Transverse colon (tissue), 4 donors: ENCODE measurements at regions not wholly inside any gene's neighbourhood (a gene's known extent, or its start where the extent isn't known, plus 50 kb on each side); places are given as distances from the start of the nearest gene placed in this dataset.

ENCODE experiments used
- EP300 ChIP-seq: sonication (generic); formaldehyde crosslinking; IDR thresholded peaks from one replicate; pipeline ENCODE4 v1.6.1; 2017; ENCODE audit warnings: antibody characterized with exemption, low read depth
- POLR2A ChIP-seq: fragments of 450-650 bp; IDR thresholded peaks from one replicate; pipeline ENCODE4 v1.6.1; 2016; ENCODE audit warnings: antibody characterized with exemption, mild to moderate bottlenecking, moderate library complexity
- POLR2AphosphoS5 ChIP-seq, 3 donors: sonication (generic); formaldehyde crosslinking; IDR thresholded peaks; one replicate each; pipeline ENCODE4 v1.6.1; 2016; ENCODE audit warnings: antibody characterized with exemption in 3 of 3
- TF ChIP-seq, protein P1 (sequence below), 5 experiments: fragments of 200-600 bp in 3 of 5; fragments of 450-650 bp in 2 of 5; sonication (generic) in 3 of 5; IDR thresholded peaks; 1 replicate in 2 of 5; 2 replicates in 3 of 5; pipeline ENCODE4 v1.5.1; 2016 to 2017; ENCODE audit warnings: antibody characterized with exemption in 5 of 5, inconsistent platforms in 3 of 5, mild to moderate bottlenecking in 2 of 5, moderate library complexity in 1 of 5

DNA sequence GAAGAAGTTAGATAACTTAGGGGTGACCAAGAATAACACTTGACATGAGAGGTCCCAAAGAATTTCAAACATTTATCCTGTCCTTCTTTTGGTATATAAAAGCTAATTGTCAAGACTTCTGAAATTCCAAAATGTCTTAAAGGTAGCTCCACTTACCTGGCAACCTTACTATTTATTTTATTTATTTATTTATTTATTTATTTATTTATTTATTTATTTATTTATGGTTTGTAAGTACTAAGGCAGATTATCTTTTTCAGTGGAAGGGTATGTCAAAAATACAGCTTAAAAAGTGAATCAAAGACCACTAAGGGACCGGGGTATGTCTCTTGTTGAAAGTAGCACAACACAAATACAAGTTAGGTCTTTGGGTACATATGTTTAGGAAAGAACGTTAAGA, 620.8 kb upstream of the B3GALT2 start:
- TF ChIP-seq POLR2A (no peak), POLR2AphosphoS5 (IDR thresholded peaks at IDR 0.05) (no peak), EP300 (no peak)
- TF ChIP-seq, protein P1, sequence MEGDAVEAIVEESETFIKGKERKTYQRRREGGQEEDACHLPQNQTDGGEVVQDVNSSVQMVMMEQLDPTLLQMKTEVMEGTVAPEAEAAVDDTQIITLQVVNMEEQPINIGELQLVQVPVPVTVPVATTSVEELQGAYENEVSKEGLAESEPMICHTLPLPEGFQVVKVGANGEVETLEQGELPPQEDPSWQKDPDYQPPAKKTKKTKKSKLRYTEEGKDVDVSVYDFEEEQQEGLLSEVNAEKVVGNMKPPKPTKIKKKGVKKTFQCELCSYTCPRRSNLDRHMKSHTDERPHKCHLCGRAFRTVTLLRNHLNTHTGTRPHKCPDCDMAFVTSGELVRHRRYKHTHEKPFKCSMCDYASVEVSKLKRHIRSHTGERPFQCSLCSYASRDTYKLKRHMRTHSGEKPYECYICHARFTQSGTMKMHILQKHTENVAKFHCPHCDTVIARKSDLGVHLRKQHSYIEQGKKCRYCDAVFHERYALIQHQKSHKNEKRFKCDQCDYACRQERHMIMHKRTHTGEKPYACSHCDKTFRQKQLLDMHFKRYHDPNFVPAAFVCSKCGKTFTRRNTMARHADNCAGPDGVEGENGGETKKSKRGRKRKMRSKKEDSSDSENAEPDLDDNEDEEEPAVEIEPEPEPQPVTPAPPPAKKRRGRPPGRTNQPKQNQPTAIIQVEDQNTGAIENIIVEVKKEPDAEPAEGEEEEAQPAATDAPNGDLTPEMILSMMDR (IDR thresholded peaks at IDR 0.05): no peak
